Keratinocyte (primary cell): ENCODE measurements at regions not wholly inside any gene's neighbourhood (a gene's known extent, or its start where the extent isn't known, plus 50 kb on each side); places are given as distances from the start of the nearest gene placed in this dataset.

Experiments
- CTCF ChIP-seq, 3 experiments: IDR thresholded peaks in 1 of 3; conservative IDR thresholded peaks in 1 of 3; optimal IDR thresholded peaks in 1 of 3; 2 replicates in 2 of 3; 3 replicates in 1 of 3; pipeline versions ENCODE3 to v1.5.1; 2011; ENCODE audit warnings: low read length in 3 of 3, mild to moderate bottlenecking in 3 of 3, moderate library complexity in 2 of 3, control low read depth in 1 of 3, inconsistent platforms in 1 of 3; ENCODE audit not compliant: insufficient read depth in 2 of 3; ENCODE audit errors: extremely low read depth in 1 of 3
- EZH2 ChIP-seq: IDR thresholded peaks from one replicate; pipeline ENCODE4 v1.6.1; 2012; ENCODE audit warnings: inconsistent platforms, mild to moderate bottlenecking, low read length, moderate library complexity

- TF ChIP-seq CTCF (optimal IDR thresholded peaks at IDR 0.05 in 1 of 3, IDR thresholded peaks at IDR 0.05 in 1 of 3, conservative IDR thresholded peaks at IDR 0.05 in 1 of 3; ENCODE audit: extremely low read depth in 1 of 3, insufficient read depth in 2 of 3, low read length in 3 of 3) (no peak), EZH2 (no peak)
Observed at GRCh38 chr15:98076021-98076816, 115.7 kb downstream of the ARRDC4 start.
